CD4-positive, alpha-beta T cell (primary cell): ENCODE measurements at regions not wholly inside any gene's neighbourhood (a gene's known extent, or its start where the extent isn't known, plus 50 kb on each side); places are given as distances from the start of the nearest gene placed in this dataset.

ENCODE experiments used
- ATAC-seq: fragments of 200-7000 bp; cut with Tn5 transposase; one replicate; pipeline ENCODE4 v1.10.0; 2022; ENCODE audit warnings: mild to moderate bottlenecking; ENCODE audit not compliant: poor library complexity
- CTCF ChIA-PET: fragments of 350-600 bp; sonication (Branson Sonifier 250); formaldehyde crosslinking; loops from one replicate; lab custom pipeline; 2021; ENCODE audit warnings: antibody characterized with exemption, inconsistent platforms; lab: Charles Lee
- POLR2A ChIA-PET: fragments of 350-600 bp; sonication (Branson Sonifier 250); formaldehyde crosslinking; loops from one replicate; lab custom pipeline; 2021; ENCODE audit warnings: antibody characterized with exemption, inconsistent platforms; lab: Charles Lee
- DNase-seq, 14 experiments: peaks; one replicate each; pipeline ENCODE4 v3.0.0-alpha.2; 2013 to 2020; ENCODE audit warnings: mixed read lengths in 2 of 14
- H3K27ac ChIP-seq, 2 donors: one replicate each; pipeline versions ENCODE4 v1.5.1 to v1.7.0; 2013; ENCODE audit warnings: low read length in 2 of 2, low read depth in 1 of 2, mild to moderate bottlenecking in 1 of 2
- H3K27me3 ChIP-seq, 2 experiments: 1 replicate in 1 of 2; 2 replicates in 1 of 2; pipeline versions ENCODE4 v1.6.1 to v1.7.0; 2013; ENCODE audit warnings: low read length in 2 of 2, control low read depth in 1 of 2, mild to moderate bottlenecking in 1 of 2, moderate library complexity in 1 of 2; ENCODE audit not compliant: insufficient read depth in 2 of 2, control insufficient read depth in 1 of 2
- H3K36me3 ChIP-seq: one replicate; pipeline ENCODE4 v1.6.1; 2013; ENCODE audit warnings: low read length, control low read depth; ENCODE audit not compliant: insufficient read depth
- H3K4me1 ChIP-seq: one replicate; pipeline ENCODE4 v1.6.1; 2013; ENCODE audit warnings: low read length, control low read depth; ENCODE audit not compliant: insufficient read depth
- H3K4me3 ChIP-seq: one replicate; pipeline ENCODE4 v1.5.1; 2013; ENCODE audit warnings: mild to moderate bottlenecking, low read length, moderate library complexity
- H3K9me3 ChIP-seq, 2 experiments: 1 replicate in 1 of 2; 2 replicates in 1 of 2; pipeline versions ENCODE4 v1.6.1 to v1.7.0; 2013; ENCODE audit warnings: low read length in 2 of 2, mild to moderate bottlenecking in 2 of 2, control low read depth in 1 of 2, moderate library complexity in 1 of 2; ENCODE audit not compliant: control insufficient read depth in 1 of 2, insufficient read depth in 1 of 2
- H3K27ac Mint-ChIP-seq: one replicate; pipeline ENCODE4 v1.8.0; 2020; ENCODE audit warnings: mixed read lengths
- H3K27me3 Mint-ChIP-seq: one replicate; pipeline ENCODE4 v1.8.0; 2021; ENCODE audit warnings: mixed read lengths
- H3K36me3 Mint-ChIP-seq: one replicate; pipeline ENCODE4 v1.8.0; 2021; ENCODE audit warnings: low read depth, mixed read lengths
- H3K4me1 Mint-ChIP-seq: one replicate; pipeline ENCODE4 v1.8.0; 2021; ENCODE audit warnings: low read depth, mixed read lengths
- H3K4me3 Mint-ChIP-seq: one replicate; pipeline ENCODE4 v1.8.0; 2020; ENCODE audit warnings: mild to moderate bottlenecking, mixed read lengths
- H3K9me3 Mint-ChIP-seq: one replicate; pipeline ENCODE4 v1.8.0; 2020; ENCODE audit warnings: mixed read lengths
- CTCF ChIP-seq: fragments of 200-600 bp; IDR thresholded peaks from one replicate; pipeline ENCODE4 v1.8.0; 2022; ENCODE audit warnings: antibody characterized with exemption, mild to moderate bottlenecking
- intact Hi-C, 2 experiments: fragments of 100-400 bp; cut with DNase I in 1 of 2; cut with micrococcal nuclease in 1 of 2; formaldehyde crosslinking; loops; one replicate each; pipeline versions ENCODE4 v1.15.1 to v1.9.0; 2023 to 2025; cut with DNase I, micrococcal nuclease

GRCh38 chr4:100900134-100900533, 382.3 kb upstream of the EMCN start:
- POLR2A ChIA-PET = no interaction called here
- no peaks in the 10 kb centered on the region for H3K36me3 Mint-ChIP-seq
- peaks cover 13% of the 10 kb centered on the region for H3K4me1 Mint-ChIP-seq
- H3K27me3 Mint-ChIP-seq = no peaks in the 10 kb centered on the region
- no peaks in the 10 kb centered on the region for H3K36me3 ChIP-seq
- peaks cover 0 to 3% of the 10 kb centered on the region in 2 experiments for H3K27me3 ChIP-seq
- ATAC-seq (no peak), DNase-seq (no peak)
- peaks cover 4% of the 10 kb centered on the region for H3K4me1 ChIP-seq
- no peak overlapping the region for H3K4me3 Mint-ChIP-seq
- H3K27ac Mint-ChIP-seq = no peak overlapping the region
- CTCF ChIA-PET = no interaction called here
- H3K4me3 ChIP-seq = no peak overlapping the region
- intact Hi-C loops = no loop called here
- H3K9me3 Mint-ChIP-seq = no peaks in the 10 kb centered on the region
- H3K27ac ChIP-seq = no peak overlapping the region
- no peaks in the 10 kb centered on the region for H3K9me3 ChIP-seq
- no peak for TF ChIP-seq CTCF

- Mint-ChIP-seq H3K4me1 (peaks cover 18% of the 10 kb centered on the region), H3K4me3 (no peak overlapping the region), H3K27me3 (no peaks in the 10 kb centered on the region), H3K9me3 (no peaks in the 10 kb centered on the region), H3K27ac (no peak overlapping the region), H3K36me3 (no peaks in the 10 kb centered on the region)
- CTCF ChIA-PET = no interaction called here
- POLR2A ChIA-PET = no interaction called here
- Histone ChIP-seq H3K4me1 (peaks cover 6% of the 10 kb centered on the region), H3K4me3 (no peak overlapping the region), H3K36me3 (no peaks in the 10 kb centered on the region), H3K9me3 (no peaks in the 10 kb centered on the region), H3K27me3 (peaks cover 0 to 3% of the 10 kb centered on the region in 2 experiments), H3K27ac (no peak overlapping the region)
- no peak for TF ChIP-seq CTCF
- intact Hi-C loops = no loop called here
- ATAC-seq (no peak), DNase-seq (no peak)
Observed at GRCh38 chr4:100898844-100899243, 381.0 kb upstream of the EMCN start.

- Histone ChIP-seq H3K9me3 (no peaks in the 10 kb centered on the region), H3K27ac (peak overlapping the region in 1 of 2 donors; percentile 16), H3K36me3 (no peaks in the 10 kb centered on the region), H3K4me3 (peak overlapping the region; percentile 57), H3K27me3 (peaks cover 0 to 3% of the 10 kb centered on the region in 2 experiments), H3K4me1 (peaks cover 6% of the 10 kb centered on the region)
- no peaks in the 10 kb centered on the region for H3K27me3 Mint-ChIP-seq
- DNase-seq (peak in 3 of 14 experiments; percentile 25 to 65 (median 29)), ATAC-seq (peak; percentile 62)
- no peak for TF ChIP-seq CTCF
- intact Hi-C loops = no loop called here
- H3K4me1 Mint-ChIP-seq = peaks cover 18% of the 10 kb centered on the region
- CTCF ChIA-PET = no interaction called here
- no peaks in the 10 kb centered on the region for H3K36me3 Mint-ChIP-seq
- peaks cover 2% of the 10 kb centered on the region for H3K9me3 Mint-ChIP-seq
- H3K27ac Mint-ChIP-seq = peak overlapping the region; percentile 47
- H3K4me3 Mint-ChIP-seq = peak overlapping the region; percentile 86
- POLR2A ChIA-PET = no interaction called here
Observed at GRCh38 chr4:100895556-100896197, 377.9 kb upstream of the EMCN start.
